ENCODE measurements at regions not wholly inside any gene's neighbourhood (a gene's known extent, or its start where the extent isn't known, plus 50 kb on each side); places are given as distances from the start of the nearest gene placed in this dataset.

DNA sequence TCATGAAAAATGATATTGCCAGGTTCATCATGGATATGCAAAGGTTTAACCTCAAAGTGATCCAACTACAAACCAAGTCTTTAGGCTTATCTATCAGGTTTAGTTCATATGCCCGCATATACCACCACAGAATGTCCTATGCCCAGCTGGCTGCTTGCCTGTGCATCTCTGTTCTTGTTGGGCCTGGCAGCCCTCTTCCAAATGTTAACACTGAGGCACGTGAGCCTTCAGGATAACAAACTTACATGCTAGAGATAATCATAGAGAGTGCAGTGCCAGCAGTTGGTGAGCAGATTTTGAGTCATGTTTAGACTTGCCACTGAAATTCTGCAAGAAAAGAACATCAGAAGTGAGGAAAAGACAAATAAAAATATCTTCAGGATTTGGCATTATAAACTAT lies 607.9 kb upstream of the TMPRSS15 start:
- no peak for DNase-seq (ENCODE audit: extremely low spot score)
- CTCF ChIA-PET, result no interaction called here
- POLR2A ChIA-PET, result no interaction called here
- no peak for TF ChIP-seq ARNT (IDR thresholded peaks at IDR 0.05)
- TF ChIP-seq, protein P1, sequence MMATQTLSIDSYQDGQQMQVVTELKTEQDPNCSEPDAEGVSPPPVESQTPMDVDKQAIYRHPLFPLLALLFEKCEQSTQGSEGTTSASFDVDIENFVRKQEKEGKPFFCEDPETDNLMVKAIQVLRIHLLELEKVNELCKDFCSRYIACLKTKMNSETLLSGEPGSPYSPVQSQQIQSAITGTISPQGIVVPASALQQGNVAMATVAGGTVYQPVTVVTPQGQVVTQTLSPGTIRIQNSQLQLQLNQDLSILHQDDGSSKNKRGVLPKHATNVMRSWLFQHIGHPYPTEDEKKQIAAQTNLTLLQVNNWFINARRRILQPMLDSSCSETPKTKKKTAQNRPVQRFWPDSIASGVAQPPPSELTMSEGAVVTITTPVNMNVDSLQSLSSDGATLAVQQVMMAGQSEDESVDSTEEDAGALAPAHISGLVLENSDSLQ (IDR thresholded peaks at IDR 0.05), result no peak

DNA sequence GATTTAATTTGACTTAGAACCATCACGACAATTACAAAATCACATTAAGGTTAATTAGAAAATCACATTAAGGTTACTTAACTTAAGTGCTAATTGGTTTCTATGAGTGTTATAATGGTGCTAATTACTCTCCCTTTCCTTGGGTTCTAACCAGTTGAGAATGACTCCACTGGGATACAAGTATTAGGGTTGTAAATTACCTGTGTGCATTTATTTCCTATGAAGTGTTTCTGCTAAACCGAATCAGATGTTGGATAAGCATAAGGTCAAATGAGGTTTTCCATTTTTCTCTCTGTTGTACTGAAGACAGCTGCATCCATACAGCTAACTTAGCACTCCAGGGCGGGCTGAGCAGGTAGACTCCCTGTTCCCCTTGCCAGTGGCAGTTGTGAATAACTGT lies 610.3 kb upstream of the TMPRSS15 start:
- CTCF ChIA-PET, result no interaction called here
- POLR2A ChIA-PET, result no interaction called here
- no peak for DNase-seq (ENCODE audit: extremely low spot score)
- TF ChIP-seq LEF1 (IDR thresholded peaks at IDR 0.05; ENCODE audit: borderline replicate concordance) (no peak), FOXA1 (IDR thresholded peaks at IDR 0.05) (no peak), SUZ12 (IDR thresholded peaks at IDR 0.05) (no peak), CTBP1 (IDR thresholded peaks at IDR 0.05; ENCODE audit: borderline replicate concordance) (no peak), NFRKB (IDR thresholded peaks at IDR 0.05) (no peak), ELF4 (IDR thresholded peaks at IDR 0.05) (no peak), FOXK2 (IDR thresholded peaks at IDR 0.05) (no peak), FOXM1 (IDR thresholded peaks at IDR 0.05; ENCODE audit: borderline replicate concordance) (no peak), L3MBTL2 (conservative IDR thresholded peaks at IDR 0.05) (no peak), BHLHE40 (IDR thresholded peaks at IDR 0.05; ENCODE audit: borderline replicate concordance) (no peak), ZNF384 (IDR thresholded peaks at IDR 0.05) (no peak), ARNT (IDR thresholded peaks at IDR 0.05) (no peak), SP1 (IDR thresholded peaks at IDR 0.05) (no peak)
- TF ChIP-seq, protein P1 (IDR thresholded peaks at IDR 0.05), result no peak

DNA sequence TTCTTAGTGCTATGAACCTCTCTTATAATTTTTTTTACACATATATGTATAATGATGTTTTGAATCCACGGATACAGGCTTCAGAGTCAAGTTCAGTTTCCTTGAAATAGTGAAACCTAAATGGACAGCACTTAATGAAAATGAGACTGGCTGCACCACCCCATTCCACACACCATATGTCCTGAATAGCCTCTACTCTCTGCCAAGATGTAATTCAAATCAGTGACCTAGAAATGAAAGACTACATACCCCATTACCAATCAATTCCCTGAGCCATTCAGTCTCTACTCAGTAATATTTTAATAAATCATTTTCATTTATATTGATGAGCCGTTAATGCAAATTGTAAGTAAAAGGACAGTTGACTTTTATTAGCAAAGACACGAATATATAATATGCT lies 614.9 kb upstream of the TMPRSS15 start:
- TF ChIP-seq FOXK2 (IDR thresholded peaks at IDR 0.05), result no peak
- TF ChIP-seq BHLHE40 (IDR thresholded peaks at IDR 0.05; ENCODE audit: borderline replicate concordance), result no peak
- TF ChIP-seq, protein P1 (IDR thresholded peaks at IDR 0.05), result no peak
- no peak for TF ChIP-seq FOXM1 (IDR thresholded peaks at IDR 0.05; ENCODE audit: borderline replicate concordance)
- no peak for TF ChIP-seq TARDBP (IDR thresholded peaks at IDR 0.05)
- no peak for TF ChIP-seq HDGF (IDR thresholded peaks at IDR 0.05; ENCODE audit: borderline replicate concordance)
- TF ChIP-seq ARNT (IDR thresholded peaks at IDR 0.05), result no peak
- TF ChIP-seq SP1 (IDR thresholded peaks at IDR 0.05), result no peak
- TF ChIP-seq NFRKB (IDR thresholded peaks at IDR 0.05), result no peak
- no peak for TF ChIP-seq ZNF384 (IDR thresholded peaks at IDR 0.05)
- TF ChIP-seq SUZ12 (IDR thresholded peaks at IDR 0.05), result no peak
- no peak for TF ChIP-seq L3MBTL2 (conservative IDR thresholded peaks at IDR 0.05)
- TF ChIP-seq ELF4 (IDR thresholded peaks at IDR 0.05), result no peak
- no peak for TF ChIP-seq LEF1 (IDR thresholded peaks at IDR 0.05; ENCODE audit: borderline replicate concordance)
- TF ChIP-seq FOXA1 (IDR thresholded peaks at IDR 0.05), result no peak
- TF ChIP-seq CTBP1 (IDR thresholded peaks at IDR 0.05; ENCODE audit: borderline replicate concordance), result no peak
- ChIA-PET CTCF (no interaction called here), POLR2A (no interaction called here)
- no peak for DNase-seq (ENCODE audit: extremely low spot score)

DNA sequence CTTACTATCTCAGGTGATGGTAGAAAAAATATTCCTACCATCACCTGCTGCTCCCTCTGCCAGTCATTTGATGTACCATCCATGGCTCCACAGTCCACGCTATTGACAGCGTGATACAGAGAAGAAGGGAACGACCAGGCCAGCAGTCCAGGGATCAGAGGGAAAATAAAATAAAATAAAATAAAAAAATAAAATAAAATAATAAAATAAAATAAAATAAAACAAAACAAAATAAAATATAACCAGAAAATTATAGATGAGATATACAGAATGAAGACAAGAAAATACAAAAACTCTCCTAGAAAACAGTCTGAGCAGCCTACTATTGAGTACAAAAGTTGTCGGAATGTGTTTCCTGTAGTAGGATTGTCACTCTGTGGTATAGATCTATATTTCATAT lies 619.4 kb upstream of the TMPRSS15 start:
- POLR2A ChIA-PET, result no interaction called here
- TF ChIP-seq LEF1 (IDR thresholded peaks at IDR 0.05; ENCODE audit: borderline replicate concordance) (no peak), CTBP1 (IDR thresholded peaks at IDR 0.05; ENCODE audit: borderline replicate concordance) (no peak), NFRKB (IDR thresholded peaks at IDR 0.05) (no peak), SP1 (IDR thresholded peaks at IDR 0.05) (no peak), FOXM1 (IDR thresholded peaks at IDR 0.05; ENCODE audit: borderline replicate concordance) (no peak), ZNF384 (IDR thresholded peaks at IDR 0.05) (no peak)
- DNase-seq (ENCODE audit: extremely low spot score), result no peak

DNA sequence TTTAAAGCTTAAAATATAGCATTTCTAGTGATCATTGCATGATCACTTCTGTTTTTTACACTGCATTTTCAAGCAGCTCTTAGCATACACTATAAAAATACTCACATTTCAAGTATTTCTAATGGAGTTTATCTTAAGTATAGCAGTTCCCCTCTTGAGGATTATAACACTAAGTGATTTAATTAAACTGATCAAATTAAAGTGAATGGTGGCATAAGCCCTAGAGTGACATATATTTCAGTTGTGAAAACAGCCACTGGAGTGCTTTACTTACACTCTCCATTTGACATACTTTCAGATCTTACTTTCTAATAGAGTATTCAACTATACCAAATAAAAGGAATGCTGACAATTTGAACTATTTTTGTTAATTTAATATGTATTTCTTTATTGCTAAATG lies 623.3 kb upstream of the TMPRSS15 start:
- no peak for DNase-seq (ENCODE audit: extremely low spot score)
- POLR2A ChIA-PET, result no interaction called here
- CTCF ChIA-PET, result no interaction called here
- TF ChIP-seq BHLHE40 (IDR thresholded peaks at IDR 0.05; ENCODE audit: borderline replicate concordance), result no peak
- no peak for TF ChIP-seq FOXM1 (IDR thresholded peaks at IDR 0.05; ENCODE audit: borderline replicate concordance)
- TF ChIP-seq, protein P1 (IDR thresholded peaks at IDR 0.05), result no peak
- no peak for TF ChIP-seq SP1 (IDR thresholded peaks at IDR 0.05)
- TF ChIP-seq TARDBP (IDR thresholded peaks at IDR 0.05), result no peak
- no peak for TF ChIP-seq CTBP1 (IDR thresholded peaks at IDR 0.05; ENCODE audit: borderline replicate concordance)
- no peak for TF ChIP-seq SUZ12 (IDR thresholded peaks at IDR 0.05)
- no peak for TF ChIP-seq FOXK2 (IDR thresholded peaks at IDR 0.05)
- TF ChIP-seq L3MBTL2 (conservative IDR thresholded peaks at IDR 0.05), result no peak
- no peak for TF ChIP-seq LEF1 (IDR thresholded peaks at IDR 0.05; ENCODE audit: borderline replicate concordance)
- no peak for TF ChIP-seq ELF4 (IDR thresholded peaks at IDR 0.05)
- no peak for TF ChIP-seq NFRKB (IDR thresholded peaks at IDR 0.05)
- TF ChIP-seq ZNF384 (IDR thresholded peaks at IDR 0.05), result no peak
- no peak for TF ChIP-seq ARNT (IDR thresholded peaks at IDR 0.05)
- TF ChIP-seq HDGF (IDR thresholded peaks at IDR 0.05; ENCODE audit: borderline replicate concordance), result no peak
- no peak for TF ChIP-seq FOXA1 (IDR thresholded peaks at IDR 0.05)

More for the DNA sequence above, 619.4 kb upstream of the TMPRSS15 start:
- CTCF ChIA-PET, result no interaction called here

DNA sequence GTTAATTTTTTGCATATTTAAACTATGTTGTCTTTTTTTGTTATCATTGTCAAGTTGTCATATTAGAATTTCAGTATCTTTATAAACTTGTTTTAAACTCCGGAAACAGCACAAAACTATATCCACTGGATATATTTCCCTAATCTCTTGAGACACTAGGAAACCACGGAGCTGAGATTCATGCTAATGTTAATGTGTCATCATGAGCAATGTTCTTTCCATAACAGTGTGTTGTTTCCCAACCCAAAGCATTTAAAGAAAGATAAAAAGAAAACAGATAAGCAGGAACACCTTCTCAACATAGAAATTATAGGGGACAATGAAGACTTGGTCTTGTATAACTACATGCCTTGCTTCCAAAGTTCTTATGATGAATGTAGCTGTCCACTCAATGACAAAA lies 626.2 kb upstream of the TMPRSS15 start:
- POLR2A ChIA-PET, result no interaction called here
- CTCF ChIA-PET, result interaction anchor here (0.7 kb wide), 1 partner anchor 147 kb away, joined by 3 read pairs; no protein-coding TSS in a partner anchor
- DNase-seq (ENCODE audit: extremely low spot score), result no peak
- TF ChIP-seq CTBP1 (IDR thresholded peaks at IDR 0.05; ENCODE audit: borderline replicate concordance) (no peak), L3MBTL2 (conservative IDR thresholded peaks at IDR 0.05) (no peak), HDGF (IDR thresholded peaks at IDR 0.05; ENCODE audit: borderline replicate concordance) (no peak), LEF1 (IDR thresholded peaks at IDR 0.05; ENCODE audit: borderline replicate concordance) (no peak), BHLHE40 (IDR thresholded peaks at IDR 0.05; ENCODE audit: borderline replicate concordance) (no peak), ARNT (IDR thresholded peaks at IDR 0.05) (no peak), FOXK2 (IDR thresholded peaks at IDR 0.05) (no peak), TARDBP (IDR thresholded peaks at IDR 0.05) (no peak), FOXM1 (IDR thresholded peaks at IDR 0.05; ENCODE audit: borderline replicate concordance) (no peak), FOXA1 (IDR thresholded peaks at IDR 0.05) (no peak), NFRKB (IDR thresholded peaks at IDR 0.05) (no peak)
- TF ChIP-seq, protein P1 (IDR thresholded peaks at IDR 0.05), result no peak

Measured in HEK293T (cell line).